Hepatocyte (in vitro differentiated cells): ENCODE measurements at regions not wholly inside any gene's neighbourhood (a gene's known extent, or its start where the extent isn't known, plus 50 kb on each side); places are given as distances from the start of the nearest gene placed in this dataset.

Experiments used
- DNase-seq: peaks from one replicate; pipeline ENCODE4 v3.0.0-alpha.2; 2016; ENCODE audit warnings: low spot score
- H2AFZ ChIP-seq: fragments of 200-600 bp; sonication (generic); 2 replicates; pipeline ENCODE4 v1.6.0; 2016; ENCODE audit warnings: antibody characterized with exemption, mild to moderate bottlenecking
- H3K27ac ChIP-seq: fragments of 200-600 bp; sonication (generic); 2 replicates; pipeline ENCODE4 v1.5.1; 2016; ENCODE audit warnings: mild to moderate bottlenecking
- H3K27me3 ChIP-seq: fragments of 200-600 bp; sonication (generic); 2 replicates; pipeline ENCODE4 v1.6.1; 2016
- H3K36me3 ChIP-seq: fragments of 200-600 bp; sonication (generic); replicated peaks from 2 replicates; pipeline ENCODE4 v1.5.1; 2016; ENCODE audit warnings: low read depth; ENCODE audit not compliant: insufficient read depth
- H3K4me1 ChIP-seq: fragments of 200-600 bp; sonication (generic); 2 replicates; pipeline ENCODE4 v1.5.1; 2016; ENCODE audit warnings: mild to moderate bottlenecking, moderate library complexity; ENCODE audit not compliant: insufficient read depth
- H3K4me2 ChIP-seq: fragments of 200-600 bp; sonication (generic); 2 replicates; pipeline ENCODE4 v1.6.0; 2016
- H3K4me3 ChIP-seq: fragments of 200-600 bp; sonication (generic); 2 replicates; pipeline ENCODE4 v1.5.1; 2016; ENCODE audit warnings: mild to moderate bottlenecking
- H3K79me2 ChIP-seq: fragments of 200-600 bp; sonication (generic); 2 replicates; pipeline ENCODE4 v1.6.0; 2017; ENCODE audit warnings: mild to moderate bottlenecking
- H3K9me2 ChIP-seq: fragments of 200-600 bp; sonication (generic); replicated peaks from 2 replicates; pipeline ENCODE4 v1.6.0; 2017; ENCODE audit warnings: mild to moderate bottlenecking; ENCODE audit not compliant: insufficient read depth
- H3K9me3 ChIP-seq: fragments of 200-600 bp; sonication (generic); 2 replicates; pipeline ENCODE4 v1.5.1; 2016; ENCODE audit warnings: low read depth, mild to moderate bottlenecking
- H4K20me1 ChIP-seq: fragments of 200-600 bp; sonication (generic); 2 replicates; pipeline ENCODE4 v1.6.0; 2016; ENCODE audit warnings: mild to moderate bottlenecking; ENCODE audit not compliant: insufficient read depth, poor library complexity, severe bottlenecking
- EZH2 ChIP-seq: fragments of 200-600 bp; sonication (generic); IDR thresholded peaks from 2 replicates; pipeline ENCODE4 v1.6.1; 2016; ENCODE audit warnings: antibody characterized with exemption, mild to moderate bottlenecking, borderline replicate concordance
- EZH2phosphoT487 ChIP-seq: fragments of 200-600 bp; sonication (generic); IDR thresholded peaks from one replicate; pipeline ENCODE4 v1.6.1; 2018; ENCODE audit warnings: antibody characterized with exemption, mild to moderate bottlenecking, low read depth, moderate library complexity; ENCODE audit not compliant: unreplicated experiment, severe bottlenecking
- WGBS: methylation state at CpG from one replicate; pipeline ENCODE4 v1.1.6; 2016; ENCODE audit warnings: low lambda C conversion rate; ENCODE audit errors: missing lambda C conversion rate; 5-methylcytosine and 5-hydroxymethylcytosine counted together
- TF ChIP-seq, protein P1 (sequence below): fragments of 200-600 bp; sonication (generic); IDR thresholded peaks from 2 replicates; pipeline ENCODE4 v1.5.1; 2016; ENCODE audit warnings: antibody characterized with exemption, mild to moderate bottlenecking; ENCODE audit not compliant: poor library complexity

DNA sequence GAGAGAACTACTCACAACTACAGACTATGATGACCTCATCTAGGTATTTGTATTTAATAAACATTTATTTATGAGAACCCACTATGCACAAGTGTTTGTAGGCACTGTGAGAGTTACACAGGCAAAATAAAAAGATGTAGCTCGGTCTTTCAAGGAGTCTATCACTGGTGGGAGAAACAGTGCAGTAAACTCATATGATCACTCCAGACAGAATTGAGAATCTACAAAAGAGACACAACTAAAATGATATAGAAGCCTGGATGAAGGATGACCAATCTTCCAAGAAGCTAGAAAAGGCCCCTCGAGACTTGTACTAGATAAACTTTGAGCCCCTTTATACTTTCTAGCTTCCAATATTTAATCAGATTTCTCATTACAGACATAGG lies 70.2 kb upstream of the ZBTB20 start:
- Histone ChIP-seq H3K4me1 (peaks cover 4% of the 10 kb centered on the region), H3K4me3 (no peak overlapping the region), H3K4me2 (no peak overlapping the region), H3K79me2 (no peaks in the 10 kb centered on the region), H3K36me3 (no peaks in the 10 kb centered on the region), H4K20me1 (no peaks in the 10 kb centered on the region), H2AFZ (no peak overlapping the region), H3K9me3 (no peaks in the 10 kb centered on the region), H3K27me3 (no peaks in the 10 kb centered on the region), H3K9me2 (no peaks in the 10 kb centered on the region), H3K27ac (no peak overlapping the region)
- DNase-seq: no peak
- 25% methylated on average over 2 of the region's 2 CpGs for WGBS
- no peak for TF ChIP-seq EZH2phosphoT487
- TF ChIP-seq, protein P1, sequence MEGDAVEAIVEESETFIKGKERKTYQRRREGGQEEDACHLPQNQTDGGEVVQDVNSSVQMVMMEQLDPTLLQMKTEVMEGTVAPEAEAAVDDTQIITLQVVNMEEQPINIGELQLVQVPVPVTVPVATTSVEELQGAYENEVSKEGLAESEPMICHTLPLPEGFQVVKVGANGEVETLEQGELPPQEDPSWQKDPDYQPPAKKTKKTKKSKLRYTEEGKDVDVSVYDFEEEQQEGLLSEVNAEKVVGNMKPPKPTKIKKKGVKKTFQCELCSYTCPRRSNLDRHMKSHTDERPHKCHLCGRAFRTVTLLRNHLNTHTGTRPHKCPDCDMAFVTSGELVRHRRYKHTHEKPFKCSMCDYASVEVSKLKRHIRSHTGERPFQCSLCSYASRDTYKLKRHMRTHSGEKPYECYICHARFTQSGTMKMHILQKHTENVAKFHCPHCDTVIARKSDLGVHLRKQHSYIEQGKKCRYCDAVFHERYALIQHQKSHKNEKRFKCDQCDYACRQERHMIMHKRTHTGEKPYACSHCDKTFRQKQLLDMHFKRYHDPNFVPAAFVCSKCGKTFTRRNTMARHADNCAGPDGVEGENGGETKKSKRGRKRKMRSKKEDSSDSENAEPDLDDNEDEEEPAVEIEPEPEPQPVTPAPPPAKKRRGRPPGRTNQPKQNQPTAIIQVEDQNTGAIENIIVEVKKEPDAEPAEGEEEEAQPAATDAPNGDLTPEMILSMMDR: no peak
- no peak for TF ChIP-seq EZH2

DNA sequence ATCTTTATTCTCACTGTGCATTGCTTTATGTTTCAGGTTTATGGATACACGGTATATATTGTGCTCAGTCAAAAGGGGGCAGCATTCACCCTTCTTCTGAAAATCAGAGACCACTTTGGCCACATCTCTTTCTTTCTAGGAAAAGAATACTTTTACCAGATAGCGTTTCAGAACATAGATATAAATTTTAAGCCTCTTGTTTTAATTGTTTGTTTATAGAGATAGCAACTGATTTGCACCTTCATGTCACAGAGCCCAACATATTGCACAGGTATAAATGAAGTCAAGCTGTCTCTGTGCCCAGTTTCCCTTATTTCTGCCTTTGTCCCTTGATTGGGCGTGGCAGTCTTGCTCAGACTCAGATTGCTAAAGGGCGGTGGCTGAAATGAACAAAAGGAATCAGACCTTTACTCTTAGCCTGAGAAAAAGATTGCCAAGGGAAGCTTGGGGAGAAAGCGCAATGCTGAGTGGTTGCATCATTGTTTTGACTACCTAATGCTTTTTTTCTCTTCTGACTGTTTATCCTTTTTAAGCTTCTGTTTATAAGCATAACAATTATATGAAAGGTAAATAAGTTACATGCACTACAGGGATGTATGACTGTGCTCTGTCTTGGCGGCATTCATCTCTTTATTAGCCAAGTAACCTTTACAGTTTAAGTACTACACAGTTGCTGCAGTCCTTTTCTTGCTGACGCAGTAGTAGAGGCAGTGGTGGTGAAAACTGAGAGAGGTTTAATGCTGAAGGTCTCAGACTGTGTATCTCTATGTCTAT lies 70.8 kb upstream of the ZBTB20 start:
- Histone ChIP-seq H3K36me3 (no peaks in the 10 kb centered on the region), H3K9me3 (no peaks in the 10 kb centered on the region), H3K4me1 (peaks cover 4% of the 10 kb centered on the region), H4K20me1 (no peaks in the 10 kb centered on the region), H3K79me2 (no peaks in the 10 kb centered on the region), H3K27me3 (no peaks in the 10 kb centered on the region), H3K27ac (no peak overlapping the region), H3K9me2 (no peaks in the 10 kb centered on the region), H2AFZ (no peak overlapping the region), H3K4me3 (no peak overlapping the region), H3K4me2 (peak overlapping the region; percentile 42)
- peak; percentile 75 for DNase-seq
- TF ChIP-seq, protein P1: peak; percentile 79
- no peak for TF ChIP-seq EZH2phosphoT487
- WGBS: 28% methylated on average over 7 of the region's 7 CpGs

DNA sequence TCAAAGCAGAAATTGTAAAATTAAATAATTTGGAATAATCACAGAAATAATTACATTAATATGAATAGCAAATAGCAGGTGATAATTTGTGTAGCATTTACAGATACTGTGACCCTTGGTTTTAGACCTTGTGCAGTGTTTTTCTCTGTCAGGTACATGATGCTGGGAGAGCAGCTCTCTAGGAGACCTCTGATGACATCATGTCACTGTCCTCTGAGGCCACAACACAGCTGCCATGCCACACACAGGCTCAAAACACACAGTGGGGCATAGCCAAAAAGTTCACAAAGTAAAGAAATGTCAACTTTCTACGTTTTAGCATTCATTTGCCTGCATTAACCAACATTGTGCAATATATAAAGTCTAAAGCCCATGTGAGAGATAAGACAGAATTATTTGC lies 71.8 kb upstream of the ZBTB20 start:
- Histone ChIP-seq H3K27me3 (no peaks in the 10 kb centered on the region), H2AFZ (no peak overlapping the region), H3K9me3 (no peaks in the 10 kb centered on the region), H4K20me1 (no peaks in the 10 kb centered on the region), H3K36me3 (no peaks in the 10 kb centered on the region), H3K27ac (no peak overlapping the region), H3K4me1 (peaks cover 4% of the 10 kb centered on the region), H3K9me2 (no peaks in the 10 kb centered on the region), H3K4me3 (no peak overlapping the region), H3K4me2 (no peak overlapping the region), H3K79me2 (no peaks in the 10 kb centered on the region)
- no peak for DNase-seq
- TF ChIP-seq EZH2 (no peak), EZH2phosphoT487 (no peak)
- TF ChIP-seq, protein P1: no peak
- WGBS: 50% methylated on average over 1 of the region's 1 CpG
